ENCODE measurements at regions not wholly inside any gene's neighbourhood (a gene's known extent, or its start where the extent isn't known, plus 50 kb on each side); places are given as distances from the start of the nearest gene placed in this dataset.

GRCh38 chr13:46478651-46479050, 74.3 kb upstream of the LRCH1 start:
- no peak overlapping the region for H2AFZ ChIP-seq (ENCODE audit: low read length)
- H3K4me2 ChIP-seq (ENCODE audit: low read length), result no peak overlapping the region
- peaks cover 3% of the 10 kb centered on the region; the same call in 1 of the 2 replicates for H3K9me3 ChIP-seq (ENCODE audit: low read length)
- no peaks in the 10 kb centered on the region for H3K79me2 ChIP-seq (ENCODE audit: insufficient read depth, low read depth, low read length)
- ChIA-PET CTCF (ENCODE audit: unreplicated experiment) (interaction anchor here (0.9 kb wide), 1 partner anchor 302 kb away, joined by 3 read pairs; no protein-coding TSS in a partner anchor), POLR2A (interaction anchor here (1.1 kb wide), 1 partner anchor 179 kb away, joined by 3 read pairs; no protein-coding TSS in a partner anchor)
- no peaks in the 10 kb centered on the region for H4K20me1 ChIP-seq (ENCODE audit: insufficient read depth, low read length)
- intact Hi-C loops (cut with micrococcal nuclease; ENCODE audit: unreplicated experiment), result no loop called here
- no peaks in the 10 kb centered on the region for H3K4me1 ChIP-seq (ENCODE audit: insufficient read depth, low read length, poor library complexity, severe bottlenecking)
- no TSS peak for BruUV-seq (replicated peaks)
- H3K27ac ChIP-seq (ENCODE audit: low read depth, low read length, poor library complexity, severe bottlenecking), result no peak overlapping the region
- DNase-seq (ENCODE audit: low spot score), result no peak
- no peak for TF ChIP-seq EZH2phosphoT487 (IDR thresholded peaks at IDR 0.05; ENCODE audit: borderline replicate concordance, low read depth, low read length)
- TF ChIP-seq CTCF (conservative IDR thresholded peaks at IDR 0.05; ENCODE audit: low read length), result no peak
- H3K9me2 ChIP-seq (ENCODE audit: insufficient read depth, low read length), result no peaks in the 10 kb centered on the region
- H3K4me3 ChIP-seq (ENCODE audit: low read depth, low read length, poor library complexity, severe bottlenecking), result no peak overlapping the region
- no peaks in the 10 kb centered on the region for H3K36me3 ChIP-seq (ENCODE audit: insufficient read depth, low read length)

- H3K4me3 ChIP-seq (ENCODE audit: low read depth, low read length, poor library complexity, severe bottlenecking), result no peak overlapping the region
- TF ChIP-seq CTCF (conservative IDR thresholded peaks at IDR 0.05; ENCODE audit: low read length) (no peak), EZH2phosphoT487 (IDR thresholded peaks at IDR 0.05; ENCODE audit: borderline replicate concordance, low read depth, low read length) (no peak)
- H3K79me2 ChIP-seq (ENCODE audit: insufficient read depth, low read depth, low read length), result no peaks in the 10 kb centered on the region
- no peak overlapping the region for H3K27ac ChIP-seq (ENCODE audit: low read depth, low read length, poor library complexity, severe bottlenecking)
- H3K4me1 ChIP-seq (ENCODE audit: insufficient read depth, low read length, poor library complexity, severe bottlenecking), result no peaks in the 10 kb centered on the region
- no peak overlapping the region for H2AFZ ChIP-seq (ENCODE audit: low read length)
- no peaks in the 10 kb centered on the region for H4K20me1 ChIP-seq (ENCODE audit: insufficient read depth, low read length)
- no TSS peak for BruUV-seq (replicated peaks)
- POLR2A ChIA-PET, result no interaction called here
- H3K36me3 ChIP-seq (ENCODE audit: insufficient read depth, low read length), result no peaks in the 10 kb centered on the region
- DNase-seq (ENCODE audit: low spot score), result no peak
- intact Hi-C loops (cut with micrococcal nuclease; ENCODE audit: unreplicated experiment), result no loop called here
- CTCF ChIA-PET (ENCODE audit: unreplicated experiment), result interaction anchor here (0.6 kb wide), 1 partner anchor 119 kb away, joined by 3 read pairs; no protein-coding TSS in a partner anchor
- no peaks in the 10 kb centered on the region for H3K9me3 ChIP-seq (ENCODE audit: low read length)
- H3K4me2 ChIP-seq (ENCODE audit: low read length), result no peak overlapping the region
- no peaks in the 10 kb centered on the region for H3K9me2 ChIP-seq (ENCODE audit: insufficient read depth, low read length)
Observed at GRCh38 chr13:46476174-46476573, 76.8 kb upstream of the LRCH1 start.

DNA sequence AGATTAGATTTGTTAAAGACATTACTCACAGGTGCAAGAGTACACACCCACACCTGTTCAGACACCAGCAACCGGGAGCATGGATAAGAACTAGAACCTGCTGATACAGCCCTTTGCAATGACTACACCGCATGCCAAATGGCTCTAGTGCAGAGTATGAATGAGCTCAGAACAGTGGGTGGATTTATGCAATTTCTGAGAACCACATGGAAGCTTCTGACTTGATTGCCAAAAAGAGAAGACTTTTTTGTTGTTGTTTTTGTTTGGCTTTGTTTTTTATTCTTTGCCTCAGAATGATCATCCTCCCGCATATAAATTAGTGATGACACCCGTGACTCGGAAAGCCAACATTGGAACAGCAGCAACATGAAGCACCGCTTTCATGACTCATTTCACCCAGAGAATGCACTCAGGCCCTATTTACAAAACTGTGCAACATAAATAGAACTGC, 77.4 kb upstream of the LRCH1 start:
- H4K20me1 ChIP-seq (ENCODE audit: insufficient read depth, low read length), result no peaks in the 10 kb centered on the region
- intact Hi-C loops (cut with micrococcal nuclease; ENCODE audit: unreplicated experiment), result no loop called here
- H3K9me2 ChIP-seq (ENCODE audit: insufficient read depth, low read length), result no peaks in the 10 kb centered on the region
- DNase-seq (ENCODE audit: low spot score), result no peak
- no peak overlapping the region for H3K27ac ChIP-seq (ENCODE audit: low read depth, low read length, poor library complexity, severe bottlenecking)
- BruUV-seq (replicated peaks), result no TSS peak
- ChIA-PET CTCF (ENCODE audit: unreplicated experiment) (no interaction called here), POLR2A (no interaction called here)
- TF ChIP-seq CTCF (conservative IDR thresholded peaks at IDR 0.05; ENCODE audit: low read length) (no peak), EZH2phosphoT487 (IDR thresholded peaks at IDR 0.05; ENCODE audit: borderline replicate concordance, low read depth, low read length) (no peak)
- H3K9me3 ChIP-seq (ENCODE audit: low read length), result no peaks in the 10 kb centered on the region
- no peak overlapping the region for H3K4me2 ChIP-seq (ENCODE audit: low read length)
- no peaks in the 10 kb centered on the region for H3K4me1 ChIP-seq (ENCODE audit: insufficient read depth, low read length, poor library complexity, severe bottlenecking)
- H3K36me3 ChIP-seq (ENCODE audit: insufficient read depth, low read length), result no peaks in the 10 kb centered on the region
- H3K79me2 ChIP-seq (ENCODE audit: insufficient read depth, low read depth, low read length), result no peaks in the 10 kb centered on the region
- H3K4me3 ChIP-seq (ENCODE audit: low read depth, low read length, poor library complexity, severe bottlenecking), result no peak overlapping the region
- H2AFZ ChIP-seq (ENCODE audit: low read length), result no peak overlapping the region

Measured in OCI-LY7 (cell line).